Adipocyte (in vitro differentiated cells): ENCODE measurements at regions not wholly inside any gene's neighbourhood (a gene's known extent, or its start where the extent isn't known, plus 50 kb on each side); places are given as distances from the start of the nearest gene placed in this dataset.

Experiments used
- DNase-seq: peaks from one replicate; pipeline ENCODE4 v3.0.0-alpha.2; 2015; ENCODE audit warnings: low read depth
- H3K27me3 ChIP-seq: replicated peaks from 2 replicates; pipeline ENCODE4 v1.7.0; 2013; ENCODE audit warnings: mild to moderate bottlenecking, low read length, moderate library complexity; ENCODE audit not compliant: control insufficient read depth, insufficient read depth
- H3K36me3 ChIP-seq: 2 replicates; pipeline ENCODE4 v1.7.0; 2013; ENCODE audit warnings: low read length, mild to moderate bottlenecking, moderate library complexity; ENCODE audit not compliant: control insufficient read depth, insufficient read depth, severe bottlenecking
- H3K4me1 ChIP-seq: 2 replicates; pipeline ENCODE4 v1.7.0; 2013; ENCODE audit warnings: mild to moderate bottlenecking, low read length, moderate library complexity; ENCODE audit not compliant: control insufficient read depth, insufficient read depth
- H3K4me3 ChIP-seq: 2 replicates; pipeline ENCODE4 v1.7.0; 2013; ENCODE audit warnings: mild to moderate bottlenecking, low read length, moderate library complexity
- H3K9ac ChIP-seq: 2 replicates; pipeline ENCODE4 v1.7.0; 2013; ENCODE audit warnings: mild to moderate bottlenecking, low read length, moderate library complexity
- H3K9me3 ChIP-seq: 2 replicates; pipeline ENCODE4 v1.7.0; 2013; ENCODE audit warnings: mild to moderate bottlenecking, low read length, moderate library complexity; ENCODE audit not compliant: control insufficient read depth

GRCh38 chr5:88485531-88485930 lies 216.9 kb upstream of the TMEM161B start:
- Histone ChIP-seq H3K4me3 (no peak overlapping the region), H3K9ac (no peak overlapping the region), H3K36me3 (no peaks in the 10 kb centered on the region), H3K27me3 (no peaks in the 10 kb centered on the region), H3K4me1 (no peaks in the 10 kb centered on the region), H3K9me3 (no peaks in the 10 kb centered on the region)
- no peak for DNase-seq

- H3K4me1 ChIP-seq: no peaks in the 10 kb centered on the region
- H3K9me3 ChIP-seq: no peaks in the 10 kb centered on the region
- H3K9ac ChIP-seq: no peak overlapping the region
- H3K36me3 ChIP-seq: no peaks in the 10 kb centered on the region
- H3K4me3 ChIP-seq: no peak overlapping the region
- DNase-seq: no peak
- H3K27me3 ChIP-seq: no peaks in the 10 kb centered on the region
Measured at GRCh38 chr5:88483964-88484672, 215.5 kb upstream of the TMEM161B start.

GRCh38 chr5:88480801-88481499 lies 212.3 kb upstream of the TMEM161B start:
- no peak overlapping the region for H3K9ac ChIP-seq
- H3K27me3 ChIP-seq: no peaks in the 10 kb centered on the region
- H3K4me3 ChIP-seq: no peak overlapping the region
- DNase-seq: peak; percentile 1
- no peaks in the 10 kb centered on the region for H3K36me3 ChIP-seq
- no peaks in the 10 kb centered on the region for H3K9me3 ChIP-seq
- H3K4me1 ChIP-seq: no peaks in the 10 kb centered on the region

DNA sequence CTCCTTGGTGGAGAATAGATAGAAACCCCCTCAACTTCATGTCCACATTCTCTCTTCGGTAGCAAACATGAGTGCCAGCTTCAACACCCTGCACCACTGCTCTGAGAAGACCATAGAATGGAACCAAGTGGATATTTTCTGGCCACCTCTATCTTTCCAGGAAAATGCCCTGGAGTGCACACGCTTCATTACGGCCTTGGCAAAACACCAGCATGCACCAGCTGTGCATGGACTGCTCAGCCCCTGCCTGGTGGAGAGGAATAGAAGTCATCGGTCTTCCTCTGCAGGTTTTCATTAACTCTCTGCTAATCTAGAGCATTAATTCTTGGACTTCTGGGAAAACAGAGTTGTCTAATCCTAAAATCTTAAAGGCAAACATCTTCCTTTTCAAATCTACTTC lies 211.6 kb upstream of the TMEM161B start:
- DNase-seq: no peak
- Histone ChIP-seq H3K27me3 (peaks cover 4% of the 10 kb centered on the region), H3K4me3 (no peak overlapping the region), H3K36me3 (no peaks in the 10 kb centered on the region), H3K9me3 (no peaks in the 10 kb centered on the region), H3K4me1 (no peaks in the 10 kb centered on the region), H3K9ac (no peak overlapping the region)

GRCh38 chr5:88474574-88474973 lies 205.9 kb upstream of the TMEM161B start:
- H3K27me3 ChIP-seq: peaks cover 4% of the 10 kb centered on the region
- H3K4me1 ChIP-seq: no peaks in the 10 kb centered on the region
- no peaks in the 10 kb centered on the region for H3K36me3 ChIP-seq
- no peak overlapping the region for H3K9ac ChIP-seq
- peaks cover 8% of the 10 kb centered on the region for H3K9me3 ChIP-seq
- DNase-seq: no peak
- H3K4me3 ChIP-seq: no peak overlapping the region

GRCh38 chr5:88470745-88471144 lies 202.1 kb upstream of the TMEM161B start:
- Histone ChIP-seq H3K9ac (no peak overlapping the region), H3K27me3 (peaks cover 3% of the 10 kb centered on the region), H3K4me1 (no peaks in the 10 kb centered on the region), H3K4me3 (no peak overlapping the region), H3K9me3 (peaks cover 8% of the 10 kb centered on the region), H3K36me3 (no peaks in the 10 kb centered on the region)
- no peak for DNase-seq

DNA sequence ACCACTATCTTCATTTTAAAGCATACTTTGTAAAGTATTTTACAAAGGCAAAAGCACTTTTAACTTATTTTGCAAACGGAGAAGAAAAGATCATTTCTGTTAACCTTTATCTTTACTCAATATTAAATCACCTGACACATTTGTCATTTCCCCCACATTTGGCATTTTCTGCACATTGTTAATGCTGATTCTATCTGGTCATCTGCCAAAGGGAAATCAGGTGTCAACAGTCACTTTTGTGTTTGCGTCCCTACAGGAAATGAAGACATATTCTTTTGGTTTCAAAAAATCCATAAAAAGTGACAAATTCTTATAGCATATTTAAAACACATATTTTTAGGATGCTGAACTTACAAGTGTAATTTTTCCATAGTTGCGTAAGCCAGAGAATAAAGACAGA lies 191.3 kb upstream of the TMEM161B start:
- H3K4me3 ChIP-seq: no peak overlapping the region
- H3K4me1 ChIP-seq: no peaks in the 10 kb centered on the region
- DNase-seq: no peak
- no peaks in the 10 kb centered on the region for H3K27me3 ChIP-seq
- H3K36me3 ChIP-seq: no peaks in the 10 kb centered on the region
- no peak overlapping the region for H3K9ac ChIP-seq
- H3K9me3 ChIP-seq: no peaks in the 10 kb centered on the region

GRCh38 chr5:88452820-88453219 lies 184.2 kb upstream of the TMEM161B start:
- no peaks in the 10 kb centered on the region for H3K9me3 ChIP-seq
- no peak overlapping the region for H3K4me3 ChIP-seq
- no peaks in the 10 kb centered on the region for H3K36me3 ChIP-seq
- peak; percentile 32 for DNase-seq
- no peaks in the 10 kb centered on the region for H3K27me3 ChIP-seq
- H3K4me1 ChIP-seq: no peaks in the 10 kb centered on the region
- H3K9ac ChIP-seq: no peak overlapping the region

GRCh38 chr5:88450239-88450638 lies 181.6 kb upstream of the TMEM161B start:
- Histone ChIP-seq H3K36me3 (no peaks in the 10 kb centered on the region), H3K9me3 (no peaks in the 10 kb centered on the region), H3K4me3 (no peak overlapping the region), H3K27me3 (no peaks in the 10 kb centered on the region), H3K9ac (no peak overlapping the region), H3K4me1 (no peaks in the 10 kb centered on the region)
- DNase-seq: no peak

GRCh38 chr5:88438006-88438405 lies 169.4 kb upstream of the TMEM161B start:
- Histone ChIP-seq H3K4me1 (no peaks in the 10 kb centered on the region), H3K36me3 (no peaks in the 10 kb centered on the region), H3K4me3 (no peak overlapping the region), H3K9me3 (peaks cover 4% of the 10 kb centered on the region), H3K27me3 (no peaks in the 10 kb centered on the region), H3K9ac (no peak overlapping the region)
- no peak for DNase-seq

- Histone ChIP-seq H3K9me3 (peaks cover 4% of the 10 kb centered on the region), H3K27me3 (no peaks in the 10 kb centered on the region), H3K9ac (no peak overlapping the region), H3K36me3 (no peaks in the 10 kb centered on the region), H3K4me3 (no peak overlapping the region), H3K4me1 (no peaks in the 10 kb centered on the region)
- DNase-seq: no peak
Measured at GRCh38 chr5:88436290-88436689, 167.6 kb upstream of the TMEM161B start.
